ENCODE measurements at regions not wholly inside any gene's neighbourhood (a gene's known extent, or its start where the extent isn't known, plus 50 kb on each side); places are given as distances from the start of the nearest gene placed in this dataset.

GRCh38 chr12:75756771-75757170 lies 245.4 kb upstream of the KRR1 start:
- Histone ChIP-seq H2AK5ac (ENCODE audit: low read depth, low read length) (no peak overlapping the region), H3K4ac (ENCODE audit: low read length) (no peak overlapping the region), H3K9ac (ENCODE audit: low read depth, low read length, poor library complexity) (no peak overlapping the region), H2BK5ac (ENCODE audit: low read length) (no peak overlapping the region), H3K79me1 (ENCODE audit: low read depth, low read length) (no peaks in the 10 kb centered on the region), H3K36me3 (replicated peaks in 1 of 2; ENCODE audit: control insufficient read depth in 2 of 2, insufficient read depth in 2 of 2, low read length in 2 of 2) (no peaks in the 10 kb centered on the region), H3K18ac (ENCODE audit: low read length) (no peak overlapping the region), H3K9me3 (replicated peaks in 1 of 2; ENCODE audit: control insufficient read depth in 2 of 2, insufficient read depth in 1 of 2, low read depth in 1 of 2, low read length in 2 of 2) (no peaks in the 10 kb centered on the region), H3K4me1 (ENCODE audit: control insufficient read depth in 2 of 2, insufficient read depth in 1 of 2, low read depth in 1 of 2, low read length in 2 of 2) (peaks cover 0 to 3% of the 10 kb centered on the region in 2 donors), H3K4me3 (ENCODE audit: low read length in 2 of 2) (no peak overlapping the region), H2AFZ (ENCODE audit: low read length) (no peak overlapping the region), H2BK120ac (ENCODE audit: low read depth, low read length) (no peak overlapping the region), H3K27me3 (ENCODE audit: control insufficient read depth in 3 of 3, insufficient read depth in 3 of 3, low read depth in 1 of 3, low read length in 3 of 3) (no peaks in the 10 kb centered on the region), H3K14ac (ENCODE audit: low read length) (no peak overlapping the region), H4K91ac (ENCODE audit: low read depth, low read length, poor library complexity) (no peak overlapping the region), H3K4me2 (ENCODE audit: insufficient read depth, low read length, poor library complexity, severe bottlenecking) (no peak overlapping the region), H3K23ac (ENCODE audit: low read depth, low read length, poor library complexity) (no peak overlapping the region), H2BK15ac (ENCODE audit: low read length) (no peak overlapping the region), H2BK12ac (ENCODE audit: low read length) (no peak overlapping the region), H4K8ac (ENCODE audit: low read depth, low read length) (no peak overlapping the region), H3K27ac (replicated peaks; ENCODE audit: low read length) (no peak overlapping the region)
- DNase-seq (ENCODE audit: low spot score): no peak
- WGBS, 2 donors (ENCODE audit: extremely low coverage in 2 of 2, insufficient read length in 2 of 2, insufficient replicate concordance in 1 of 2): no CpG with 5 or more reads among the region's 3 CpGs

- Histone ChIP-seq H3K9me3 (replicated peaks in 1 of 2; ENCODE audit: control insufficient read depth in 2 of 2, insufficient read depth in 1 of 2, low read depth in 1 of 2, low read length in 2 of 2) (no peaks in the 10 kb centered on the region), H3K14ac (ENCODE audit: low read length) (no peak overlapping the region), H3K79me1 (ENCODE audit: low read depth, low read length) (no peaks in the 10 kb centered on the region), H3K18ac (ENCODE audit: low read length) (no peak overlapping the region), H4K91ac (ENCODE audit: low read depth, low read length, poor library complexity) (no peak overlapping the region), H3K4ac (ENCODE audit: low read length) (no peak overlapping the region), H2BK15ac (ENCODE audit: low read length) (no peak overlapping the region), H3K4me3 (ENCODE audit: low read length in 2 of 2) (no peak overlapping the region), H3K23ac (ENCODE audit: low read depth, low read length, poor library complexity) (no peak overlapping the region), H3K9ac (ENCODE audit: low read depth, low read length, poor library complexity) (no peak overlapping the region), H2AK5ac (ENCODE audit: low read depth, low read length) (no peak overlapping the region), H3K4me1 (ENCODE audit: control insufficient read depth in 2 of 2, insufficient read depth in 1 of 2, low read depth in 1 of 2, low read length in 2 of 2) (peaks cover 0 to 3% of the 10 kb centered on the region in 2 donors), H3K36me3 (replicated peaks in 1 of 2; ENCODE audit: control insufficient read depth in 2 of 2, insufficient read depth in 2 of 2, low read length in 2 of 2) (no peaks in the 10 kb centered on the region), H2AFZ (ENCODE audit: low read length) (no peak overlapping the region), H2BK120ac (ENCODE audit: low read depth, low read length) (no peak overlapping the region), H3K4me2 (ENCODE audit: insufficient read depth, low read length, poor library complexity, severe bottlenecking) (no peak overlapping the region), H4K8ac (ENCODE audit: low read depth, low read length) (no peak overlapping the region), H3K27me3 (ENCODE audit: control insufficient read depth in 3 of 3, insufficient read depth in 3 of 3, low read depth in 1 of 3, low read length in 3 of 3) (no peaks in the 10 kb centered on the region), H3K27ac (replicated peaks; ENCODE audit: low read length) (no peak overlapping the region), H2BK12ac (ENCODE audit: low read length) (no peak overlapping the region), H2BK5ac (ENCODE audit: low read length) (no peak overlapping the region)
- DNase-seq (ENCODE audit: low spot score): no peak
Observed at GRCh38 chr12:75756111-75756510, 244.7 kb upstream of the KRR1 start.

GRCh38 chr12:75754698-75755097 lies 243.3 kb upstream of the KRR1 start:
- Histone ChIP-seq H3K27ac (replicated peaks; ENCODE audit: low read length) (no peak overlapping the region), H2BK120ac (ENCODE audit: low read depth, low read length) (no peak overlapping the region)

GRCh38 chr12:75754141-75754540 lies 242.7 kb upstream of the KRR1 start:
- no peak overlapping the region for H3K18ac ChIP-seq (ENCODE audit: low read length)
- DNase-seq (ENCODE audit: low spot score): no peak
- no peaks in the 10 kb centered on the region for H3K4me1 ChIP-seq (ENCODE audit: control insufficient read depth in 2 of 2, insufficient read depth in 1 of 2, low read depth in 1 of 2, low read length in 2 of 2)
- no peak overlapping the region for H2BK12ac ChIP-seq (ENCODE audit: low read length)
- no peak overlapping the region for H3K4me3 ChIP-seq (ENCODE audit: low read length in 2 of 2)
- H3K14ac ChIP-seq (ENCODE audit: low read length): no peak overlapping the region
- no peak overlapping the region for H2AFZ ChIP-seq (ENCODE audit: low read length)
- H3K4ac ChIP-seq (ENCODE audit: low read length): no peak overlapping the region
- H3K36me3 ChIP-seq (replicated peaks in 1 of 2; ENCODE audit: control insufficient read depth in 2 of 2, insufficient read depth in 2 of 2, low read length in 2 of 2): no peaks in the 10 kb centered on the region
- H3K23ac ChIP-seq (ENCODE audit: low read depth, low read length, poor library complexity): no peak overlapping the region
- no peak overlapping the region for H2BK120ac ChIP-seq (ENCODE audit: low read depth, low read length)
- H3K9me3 ChIP-seq (replicated peaks in 1 of 2; ENCODE audit: control insufficient read depth in 2 of 2, insufficient read depth in 1 of 2, low read depth in 1 of 2, low read length in 2 of 2): no peaks in the 10 kb centered on the region
- no peaks in the 10 kb centered on the region for H3K79me1 ChIP-seq (ENCODE audit: low read depth, low read length)
- no peak overlapping the region for H4K91ac ChIP-seq (ENCODE audit: low read depth, low read length, poor library complexity)
- H4K8ac ChIP-seq (ENCODE audit: low read depth, low read length): no peak overlapping the region
- no peak overlapping the region for H3K27ac ChIP-seq (replicated peaks; ENCODE audit: low read length)
- H3K4me2 ChIP-seq (ENCODE audit: insufficient read depth, low read length, poor library complexity, severe bottlenecking): no peak overlapping the region
- H2BK15ac ChIP-seq (ENCODE audit: low read length): no peak overlapping the region
- WGBS, 2 donors (ENCODE audit: extremely low coverage in 2 of 2, insufficient read length in 2 of 2, insufficient replicate concordance in 1 of 2): no CpG with 5 or more reads among the region's 1 CpG
- no peak overlapping the region for H2AK5ac ChIP-seq (ENCODE audit: low read depth, low read length)
- no peak overlapping the region for H3K9ac ChIP-seq (ENCODE audit: low read depth, low read length, poor library complexity)
- no peaks in the 10 kb centered on the region for H3K27me3 ChIP-seq (ENCODE audit: control insufficient read depth in 3 of 3, insufficient read depth in 3 of 3, low read depth in 1 of 3, low read length in 3 of 3)
- H2BK5ac ChIP-seq (ENCODE audit: low read length): no peak overlapping the region

More at GRCh38 chr12:75754698-75755097, 243.3 kb upstream of the KRR1 start:
- no peak overlapping the region for H4K8ac ChIP-seq (ENCODE audit: low read depth, low read length)
- no peaks in the 10 kb centered on the region for H3K9me3 ChIP-seq (replicated peaks in 1 of 2; ENCODE audit: control insufficient read depth in 2 of 2, insufficient read depth in 1 of 2, low read depth in 1 of 2, low read length in 2 of 2)
- no peak overlapping the region for H3K4me3 ChIP-seq (ENCODE audit: low read length in 2 of 2)
- H2BK15ac ChIP-seq (ENCODE audit: low read length): no peak overlapping the region
- no peak overlapping the region for H2BK12ac ChIP-seq (ENCODE audit: low read length)
- H2AFZ ChIP-seq (ENCODE audit: low read length): peak overlapping the region; percentile 12
- H3K23ac ChIP-seq (ENCODE audit: low read depth, low read length, poor library complexity): no peak overlapping the region
- no peak overlapping the region for H3K14ac ChIP-seq (ENCODE audit: low read length)
- DNase-seq (ENCODE audit: low spot score): no peak
- no peaks in the 10 kb centered on the region for H3K79me1 ChIP-seq (ENCODE audit: low read depth, low read length)
- H3K27me3 ChIP-seq (ENCODE audit: control insufficient read depth in 3 of 3, insufficient read depth in 3 of 3, low read depth in 1 of 3, low read length in 3 of 3): no peaks in the 10 kb centered on the region
- H2BK5ac ChIP-seq (ENCODE audit: low read length): no peak overlapping the region
- no peak overlapping the region for H2AK5ac ChIP-seq (ENCODE audit: low read depth, low read length)
- no peak overlapping the region for H3K18ac ChIP-seq (ENCODE audit: low read length)
- no peak overlapping the region for H4K91ac ChIP-seq (ENCODE audit: low read depth, low read length, poor library complexity)
- H3K4me1 ChIP-seq (ENCODE audit: control insufficient read depth in 2 of 2, insufficient read depth in 1 of 2, low read depth in 1 of 2, low read length in 2 of 2): no peaks in the 10 kb centered on the region
- no peaks in the 10 kb centered on the region for H3K36me3 ChIP-seq (replicated peaks in 1 of 2; ENCODE audit: control insufficient read depth in 2 of 2, insufficient read depth in 2 of 2, low read length in 2 of 2)
- no peak overlapping the region for H3K9ac ChIP-seq (ENCODE audit: low read depth, low read length, poor library complexity)
- H3K4ac ChIP-seq (ENCODE audit: low read length): no peak overlapping the region
- no peak overlapping the region for H3K4me2 ChIP-seq (ENCODE audit: insufficient read depth, low read length, poor library complexity, severe bottlenecking)

Data from neuronal stem cell (in vitro differentiated cells).